ENCODE measurements at regions not wholly inside any gene's neighbourhood (a gene's known extent, or its start where the extent isn't known, plus 50 kb on each side); places are given as distances from the start of the nearest gene placed in this dataset.

DNA sequence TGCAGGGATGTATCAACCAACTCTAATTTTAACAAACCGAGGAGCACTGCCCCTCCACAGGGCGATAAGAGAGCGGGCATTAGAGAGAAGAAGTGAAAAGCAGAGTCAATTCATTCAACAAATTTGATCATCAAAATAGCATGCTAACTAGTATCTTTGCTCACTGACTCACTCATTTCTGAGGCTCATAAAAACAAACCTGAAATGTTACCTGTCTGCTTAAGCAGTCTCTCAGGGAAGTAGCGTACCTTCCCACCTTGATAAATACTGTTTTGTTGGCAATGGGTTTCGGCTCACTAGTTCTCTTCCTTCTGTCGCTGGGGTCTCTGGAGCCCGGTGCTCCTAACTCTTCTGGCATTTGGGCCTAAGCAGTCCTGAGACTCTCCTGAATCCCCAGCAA is 248.8 kb downstream of the IRS1 start:
- 65% methylated on average over 7 of the region's 7 CpGs for WGBS
- TF ChIP-seq POLR2A (IDR thresholded peaks at IDR 0.05) (no peak), POLR2AphosphoS5 (IDR thresholded peaks at IDR 0.05) (no peak)
- TF ChIP-seq, protein P1, sequence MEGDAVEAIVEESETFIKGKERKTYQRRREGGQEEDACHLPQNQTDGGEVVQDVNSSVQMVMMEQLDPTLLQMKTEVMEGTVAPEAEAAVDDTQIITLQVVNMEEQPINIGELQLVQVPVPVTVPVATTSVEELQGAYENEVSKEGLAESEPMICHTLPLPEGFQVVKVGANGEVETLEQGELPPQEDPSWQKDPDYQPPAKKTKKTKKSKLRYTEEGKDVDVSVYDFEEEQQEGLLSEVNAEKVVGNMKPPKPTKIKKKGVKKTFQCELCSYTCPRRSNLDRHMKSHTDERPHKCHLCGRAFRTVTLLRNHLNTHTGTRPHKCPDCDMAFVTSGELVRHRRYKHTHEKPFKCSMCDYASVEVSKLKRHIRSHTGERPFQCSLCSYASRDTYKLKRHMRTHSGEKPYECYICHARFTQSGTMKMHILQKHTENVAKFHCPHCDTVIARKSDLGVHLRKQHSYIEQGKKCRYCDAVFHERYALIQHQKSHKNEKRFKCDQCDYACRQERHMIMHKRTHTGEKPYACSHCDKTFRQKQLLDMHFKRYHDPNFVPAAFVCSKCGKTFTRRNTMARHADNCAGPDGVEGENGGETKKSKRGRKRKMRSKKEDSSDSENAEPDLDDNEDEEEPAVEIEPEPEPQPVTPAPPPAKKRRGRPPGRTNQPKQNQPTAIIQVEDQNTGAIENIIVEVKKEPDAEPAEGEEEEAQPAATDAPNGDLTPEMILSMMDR (IDR thresholded peaks at IDR 0.05) = no peak

DNA sequence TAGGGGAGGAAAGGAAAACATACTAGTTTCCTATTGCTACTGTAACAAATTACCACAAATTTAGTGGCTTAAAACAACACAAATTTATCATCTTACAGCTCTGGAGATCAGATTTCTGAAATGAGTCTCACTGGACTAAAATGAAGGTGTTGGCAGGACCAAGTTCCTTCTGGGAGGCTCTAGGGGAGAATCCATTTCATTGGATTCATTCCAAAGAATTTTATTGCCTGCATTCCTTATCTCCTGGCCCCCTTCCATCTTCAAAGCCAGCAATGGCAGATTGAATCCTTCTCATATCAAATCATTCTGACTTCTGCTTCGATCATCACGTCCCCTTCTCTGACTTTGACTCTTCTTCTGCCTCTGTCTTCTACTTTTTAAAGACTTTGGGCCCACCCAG is 250.9 kb downstream of the IRS1 start:
- intact Hi-C loops (cut with DNase I) = no loop called here
- no peaks in the 10 kb centered on the region for H3K27me3 ChIP-seq (replicated peaks; ENCODE audit: insufficient read depth)
- no peak overlapping the region for H3K4me3 ChIP-seq
- no peaks in the 10 kb centered on the region for H3K36me3 ChIP-seq
- H3K27ac ChIP-seq = no peak overlapping the region
- no peaks in the 10 kb centered on the region for H3K9me3 ChIP-seq
- H3K4me1 ChIP-seq (replicated peaks) = no peaks in the 10 kb centered on the region
- WGBS = 47% methylated on average over 2 of the region's 2 CpGs
- TF ChIP-seq POLR2A (IDR thresholded peaks at IDR 0.05) = no peak
- TF ChIP-seq POLR2AphosphoS5 (IDR thresholded peaks at IDR 0.05) = no peak
- TF ChIP-seq, protein P1 (IDR thresholded peaks at IDR 0.05) = no peak
- DNase-seq (ENCODE audit: low spot score) = no peak

More for the DNA sequence above, 248.8 kb downstream of the IRS1 start:
- DNase-seq (ENCODE audit: low spot score) = no peak
- H3K9me3 ChIP-seq = no peaks in the 10 kb centered on the region
- intact Hi-C loops (cut with DNase I) = no loop called here
- H3K4me3 ChIP-seq = no peak overlapping the region
- no peaks in the 10 kb centered on the region for H3K4me1 ChIP-seq (replicated peaks)
- no peaks in the 10 kb centered on the region for H3K27me3 ChIP-seq (replicated peaks; ENCODE audit: insufficient read depth)
- H3K27ac ChIP-seq = no peak overlapping the region
- no peaks in the 10 kb centered on the region for H3K36me3 ChIP-seq

DNA sequence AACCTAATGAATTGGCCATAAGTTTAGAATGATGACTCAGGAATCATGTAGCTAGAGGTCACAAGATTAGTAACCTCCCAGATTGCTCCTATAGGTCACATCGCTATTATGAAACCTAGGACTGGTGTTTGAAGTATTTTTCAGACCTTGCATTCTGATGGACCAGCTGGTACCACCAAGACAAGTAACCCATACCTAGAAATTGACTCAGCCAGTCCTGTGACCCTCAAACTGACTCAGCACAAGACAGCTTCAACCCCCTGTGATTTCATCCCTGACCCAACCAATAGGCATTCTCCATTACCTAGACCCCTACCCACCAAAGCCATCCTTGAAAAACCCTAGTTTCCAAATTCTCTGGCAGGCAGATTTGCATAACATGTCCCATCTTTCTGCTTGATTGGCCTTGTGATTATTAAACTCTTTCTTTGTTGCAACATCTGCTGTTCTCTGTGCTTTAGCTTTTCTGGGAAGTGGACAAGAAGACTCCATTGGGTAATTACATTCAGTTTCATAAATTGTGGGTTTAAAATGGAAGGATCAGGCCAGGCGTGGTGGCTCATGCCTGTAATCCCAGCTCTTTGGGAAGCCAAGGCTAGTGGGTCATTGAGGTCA is 254.9 kb downstream of the IRS1 start:
- H3K27ac ChIP-seq = no peak overlapping the region
- no peaks in the 10 kb centered on the region for H3K4me1 ChIP-seq (replicated peaks)
- TF ChIP-seq, protein P1 (IDR thresholded peaks at IDR 0.05) = no peak
- TF ChIP-seq POLR2A (IDR thresholded peaks at IDR 0.05) (no peak), POLR2AphosphoS5 (IDR thresholded peaks at IDR 0.05) (no peak)
- 92% methylated on average over 2 of the region's 2 CpGs for WGBS
- H3K4me3 ChIP-seq = no peak overlapping the region
- intact Hi-C loops (cut with DNase I) = no loop called here
- no peaks in the 10 kb centered on the region for H3K27me3 ChIP-seq (replicated peaks; ENCODE audit: insufficient read depth)
- DNase-seq (ENCODE audit: low spot score) = no peak
- H3K36me3 ChIP-seq = no peaks in the 10 kb centered on the region
- no peaks in the 10 kb centered on the region for H3K9me3 ChIP-seq

DNA sequence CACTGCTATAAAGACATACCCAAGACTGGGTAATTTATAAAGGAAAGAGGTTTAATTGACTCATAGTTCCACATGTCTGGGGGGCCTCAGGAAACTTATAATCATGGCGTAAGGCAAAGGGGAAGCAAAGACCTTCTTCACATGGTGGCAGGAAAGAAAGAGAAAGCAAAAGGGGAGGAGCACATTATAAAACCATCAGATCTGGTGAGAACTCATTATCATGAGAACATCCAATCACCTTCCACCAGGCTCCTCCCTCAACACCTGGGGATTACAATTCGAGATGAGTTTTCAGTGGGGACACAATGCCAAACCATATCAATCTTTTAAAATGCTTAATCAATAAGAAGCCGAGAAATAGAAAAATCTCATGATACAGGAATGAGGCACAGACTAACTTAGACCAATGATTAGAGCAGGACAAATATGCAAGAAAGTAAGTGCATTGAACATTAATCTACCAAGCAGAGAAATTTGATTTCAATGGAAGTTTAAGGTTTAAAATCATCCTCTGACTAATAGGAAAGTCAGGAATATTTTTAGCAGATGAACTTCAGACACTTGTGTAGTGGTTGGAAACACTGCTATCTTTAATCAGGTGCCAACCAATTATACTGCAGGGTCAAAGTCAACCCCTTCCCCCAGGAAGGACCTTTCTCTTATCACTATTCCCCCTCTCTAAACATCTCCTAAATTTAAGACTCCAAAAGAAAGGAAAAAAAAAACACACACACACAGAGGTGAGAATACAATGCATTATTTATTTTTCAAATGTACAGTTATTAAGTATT is 259.2 kb downstream of the IRS1 start:
- 91% methylated on average over 3 of the region's 3 CpGs for WGBS

More for the DNA sequence above, 259.2 kb downstream of the IRS1 start:
- TF ChIP-seq POLR2A (IDR thresholded peaks at IDR 0.05) (no peak), POLR2AphosphoS5 (IDR thresholded peaks at IDR 0.05) (no peak)
- TF ChIP-seq, protein P1 (IDR thresholded peaks at IDR 0.05) = no peak
- Histone ChIP-seq H3K4me1 (replicated peaks) (no peaks in the 10 kb centered on the region), H3K4me3 (no peak overlapping the region), H3K9me3 (no peaks in the 10 kb centered on the region), H3K27me3 (replicated peaks; ENCODE audit: insufficient read depth) (no peaks in the 10 kb centered on the region), H3K27ac (no peak overlapping the region), H3K36me3 (no peaks in the 10 kb centered on the region)
- DNase-seq (ENCODE audit: low spot score) = no peak
- intact Hi-C loops (cut with DNase I) = no loop called here
